HG03439 (cell line): ENCODE measurements at regions not wholly inside any gene's neighbourhood (a gene's known extent, or its start where the extent isn't known, plus 50 kb on each side); places are given as distances from the start of the nearest gene placed in this dataset.
"Not testable (repeated sequence)": the region's sequence is repeated elsewhere in the genome, so short reads cannot be mapped to it uniquely, and the experiment has no call there.

Source experiments
- ATAC-seq: cut with Tn5 transposase; IDR thresholded peaks from one replicate; pipeline ENCODE4 v1.9.1; 2021; ENCODE audit warnings: mild to moderate bottlenecking, moderate library complexity; ENCODE audit not compliant: unreplicated experiment

DNA sequence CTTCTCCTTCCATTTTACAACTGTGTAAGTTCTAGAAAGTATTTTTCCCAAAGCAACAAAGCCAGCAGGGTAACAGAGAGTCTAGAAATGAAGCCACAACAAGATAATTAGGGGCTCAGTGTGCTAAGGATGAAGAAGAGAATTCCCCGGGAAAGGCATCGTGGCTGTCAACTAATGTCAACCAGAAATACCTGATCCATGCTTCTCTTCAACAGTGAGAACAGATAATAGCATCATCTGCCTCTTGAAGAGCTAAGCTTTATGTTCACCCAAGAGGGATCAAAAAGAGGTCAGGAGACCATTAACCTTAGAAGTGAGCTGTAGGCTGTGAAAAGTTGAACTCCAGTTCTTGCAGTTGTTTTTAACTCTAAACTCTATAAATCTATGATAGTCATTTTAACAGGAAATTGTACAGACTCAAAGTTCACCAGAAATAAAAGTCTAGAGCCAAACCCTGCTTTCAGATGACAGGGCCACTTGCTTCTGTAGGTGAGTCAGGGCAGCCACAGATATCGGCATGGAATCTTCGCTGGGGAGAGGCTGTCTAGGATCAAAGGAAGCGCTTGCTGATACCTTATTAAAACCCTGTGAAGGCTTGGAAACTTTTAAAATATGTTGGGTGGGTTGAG, 540.7 kb upstream of the ID2 start:
- ATAC-seq, result no peak

GRCh38 chr2:8141780-8142179, 540.1 kb upstream of the ID2 start:
- no peak for ATAC-seq

DNA sequence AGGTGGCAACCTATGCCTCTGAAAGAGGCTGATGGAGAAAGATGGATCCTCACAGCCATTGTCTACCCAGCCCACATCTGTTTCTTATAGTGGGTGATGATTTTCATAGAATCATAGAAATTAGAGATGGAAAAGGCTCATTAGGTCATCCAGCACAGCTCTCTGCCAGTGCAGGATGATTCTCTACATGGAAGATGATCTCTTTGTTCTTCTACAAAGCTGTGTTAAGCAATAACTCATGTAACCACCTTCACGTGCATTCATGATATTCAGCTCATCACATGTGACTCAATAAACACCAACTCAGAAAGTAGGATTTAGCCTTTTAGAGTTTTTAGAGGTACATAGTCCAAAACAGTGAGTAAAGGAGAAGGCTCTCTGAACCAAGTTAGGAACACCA, 539.4 kb upstream of the ID2 start:
- no peak for ATAC-seq

GRCh38 chr2:8144131-8144631, 537.7 kb upstream of the ID2 start:
- ATAC-seq, result no peak

GRCh38 chr2:8144785-8145184, 537.1 kb upstream of the ID2 start:
- no peak for ATAC-seq

- ATAC-seq, result not testable (repeated sequence)
Observed at GRCh38 chr2:8145375-8145774, 536.5 kb upstream of the ID2 start.

GRCh38 chr2:8146132-8147005, 535.5 kb upstream of the ID2 start:
- ATAC-seq, result no peak

- no peak for ATAC-seq
Observed at GRCh38 chr2:8148260-8149006, 533.4 kb upstream of the ID2 start.

- no peak for ATAC-seq
Observed at GRCh38 chr2:8149007-8149405, 532.9 kb upstream of the ID2 start.

DNA sequence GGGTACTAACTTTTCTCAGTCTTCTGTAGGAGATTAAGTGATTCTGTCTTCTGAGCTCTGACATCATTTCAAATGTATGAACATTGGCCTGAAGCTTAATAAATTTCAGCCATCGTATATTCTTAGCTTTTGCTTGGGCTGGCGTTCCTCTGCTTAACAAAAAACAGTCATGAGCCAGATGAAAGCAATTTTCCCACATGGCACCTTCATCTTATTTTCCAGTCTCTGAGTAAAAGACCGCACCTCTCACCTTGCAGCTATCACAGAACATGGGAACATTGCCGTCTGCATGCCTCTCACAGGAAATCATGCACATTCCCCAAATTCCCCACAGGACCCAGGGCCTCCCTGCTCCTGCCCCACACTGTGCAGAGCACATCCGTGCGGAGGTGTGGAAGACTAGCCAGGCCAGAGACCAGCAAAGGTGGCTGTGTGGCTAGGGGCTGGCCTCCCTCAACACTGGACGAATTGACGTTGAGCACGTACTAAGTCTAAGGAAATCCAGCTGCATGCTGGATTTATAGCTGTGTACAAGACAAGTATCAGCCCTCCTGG, 531.8 kb upstream of the ID2 start:
- no peak for ATAC-seq

- no peak for ATAC-seq
Observed at GRCh38 chr2:8151888-8152287, 530.0 kb upstream of the ID2 start.

DNA sequence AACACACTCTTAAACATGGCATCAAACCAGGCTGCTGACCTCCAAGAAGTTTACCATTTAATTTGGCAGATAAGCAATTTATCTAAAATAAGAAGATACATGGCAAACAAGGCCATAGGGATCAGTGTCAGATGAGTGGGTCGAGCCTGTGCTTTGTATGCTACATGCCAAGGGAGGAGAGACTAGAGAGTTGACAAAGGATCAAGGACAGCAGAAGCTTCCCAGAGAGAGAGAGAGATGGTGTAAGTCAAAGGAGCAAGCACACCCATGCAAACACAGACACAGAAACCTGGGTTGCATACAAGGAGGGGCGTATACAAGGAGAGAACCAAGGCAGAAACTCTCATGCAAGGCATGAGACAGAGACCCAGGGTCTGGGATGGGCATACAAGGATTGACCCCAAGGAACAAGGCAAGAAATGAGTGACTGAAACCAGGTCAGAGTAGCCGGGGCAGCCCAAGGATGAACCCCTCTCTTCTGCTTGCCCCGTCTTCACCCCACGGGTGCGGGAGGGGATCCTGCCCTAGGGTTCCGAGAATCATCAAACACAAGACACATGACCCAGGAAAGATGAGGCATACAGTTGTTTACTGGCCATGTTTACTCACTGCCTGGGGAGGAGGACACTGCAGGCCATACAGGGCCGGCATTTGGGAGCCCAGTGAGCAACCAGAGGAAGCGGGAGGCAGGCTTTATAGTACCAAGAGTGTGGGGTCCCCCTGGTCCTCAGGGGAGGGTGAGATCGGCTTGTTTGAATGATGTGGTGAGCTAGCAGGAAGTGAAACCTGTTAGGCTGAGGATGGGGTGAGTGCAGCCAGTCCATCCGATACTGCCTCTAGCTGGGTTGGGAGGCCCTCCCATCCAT, 529.2 kb upstream of the ID2 start:
- ATAC-seq, result peak; percentile 96

DNA sequence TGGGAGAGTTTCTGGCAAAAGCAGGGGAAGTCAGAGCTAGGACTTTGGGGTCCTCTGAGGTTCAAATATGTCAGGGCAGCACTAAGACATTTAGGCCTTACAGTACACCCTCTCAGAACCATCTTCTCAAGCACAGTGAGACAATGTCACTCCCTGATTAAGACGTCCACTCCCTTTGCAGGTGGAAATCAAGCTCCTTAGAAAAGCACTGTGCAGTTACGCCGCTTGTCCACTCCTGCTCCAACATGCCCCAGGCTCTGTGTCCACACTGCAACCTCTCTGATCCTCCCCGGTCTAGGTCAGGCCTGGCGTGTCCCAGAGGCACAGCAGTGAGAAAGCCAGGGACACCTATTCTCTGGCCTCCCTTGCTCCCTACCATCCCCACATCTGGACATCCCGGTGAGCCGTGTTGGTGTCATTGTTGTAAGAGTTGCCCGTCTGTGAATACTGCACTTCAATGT, 528.6 kb upstream of the ID2 start:
- ATAC-seq, result peak; percentile 24

GRCh38 chr2:8154270-8154669, 527.6 kb upstream of the ID2 start:
- no peak for ATAC-seq

DNA sequence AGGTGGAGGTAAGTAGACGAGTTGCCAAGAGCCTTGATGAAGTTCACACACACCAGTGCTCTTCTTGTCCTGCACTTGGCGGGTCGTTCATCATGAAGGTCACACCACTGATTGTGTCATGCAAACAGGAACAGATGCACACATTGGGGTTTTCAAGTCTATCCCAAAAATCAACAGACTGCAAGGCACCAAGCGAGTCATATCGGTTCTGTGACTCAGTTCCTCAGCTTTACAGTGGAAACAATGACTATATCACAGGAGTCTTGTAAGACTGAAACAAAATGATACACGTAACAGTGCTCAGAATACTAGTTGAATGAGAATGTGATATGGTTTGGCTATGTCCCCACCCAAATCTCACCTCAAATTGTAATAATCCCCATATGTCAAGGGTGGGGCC, 526.9 kb upstream of the ID2 start:
- ATAC-seq, result no peak

DNA sequence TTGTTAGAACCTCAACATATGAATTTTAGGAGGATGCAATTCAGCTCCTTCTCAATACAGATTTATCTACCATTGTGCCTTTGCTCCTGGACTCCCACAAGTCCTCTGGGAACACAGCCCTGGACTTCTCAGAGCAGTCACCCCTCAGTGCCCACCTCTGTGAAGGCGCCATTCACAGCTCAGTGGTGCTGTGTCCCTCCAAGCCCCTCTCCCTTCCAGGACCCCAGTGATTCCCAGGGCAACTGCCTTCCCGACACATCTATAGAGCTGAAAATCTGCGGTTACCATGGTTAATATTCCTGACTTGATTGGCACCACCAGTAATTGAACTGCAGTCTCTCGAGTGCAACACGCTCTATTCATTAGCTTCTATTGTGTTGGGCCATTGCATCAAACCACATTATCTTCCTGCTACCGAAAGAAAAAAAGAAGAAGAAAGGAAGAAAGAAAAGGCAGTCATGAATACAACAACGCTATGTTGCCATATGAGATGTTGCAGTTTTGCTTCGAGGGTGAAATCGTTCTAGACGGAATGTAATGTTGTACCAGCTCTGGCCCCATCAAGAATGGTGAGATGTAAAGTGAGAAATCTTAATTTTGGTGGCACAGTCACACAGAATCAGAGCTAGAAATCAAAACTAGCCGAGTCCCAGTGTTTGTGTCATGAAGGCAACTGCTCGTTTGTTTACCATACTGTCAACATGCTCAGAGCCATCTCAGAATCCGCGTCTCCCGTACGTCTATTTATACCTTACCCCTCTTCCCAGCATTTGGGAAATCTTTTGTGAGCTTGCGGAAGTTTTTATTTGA, 524.0 kb upstream of the ID2 start:
- ATAC-seq, result no peak

- ATAC-seq, result no peak
Observed at GRCh38 chr2:8158711-8159110, 523.1 kb upstream of the ID2 start.

DNA sequence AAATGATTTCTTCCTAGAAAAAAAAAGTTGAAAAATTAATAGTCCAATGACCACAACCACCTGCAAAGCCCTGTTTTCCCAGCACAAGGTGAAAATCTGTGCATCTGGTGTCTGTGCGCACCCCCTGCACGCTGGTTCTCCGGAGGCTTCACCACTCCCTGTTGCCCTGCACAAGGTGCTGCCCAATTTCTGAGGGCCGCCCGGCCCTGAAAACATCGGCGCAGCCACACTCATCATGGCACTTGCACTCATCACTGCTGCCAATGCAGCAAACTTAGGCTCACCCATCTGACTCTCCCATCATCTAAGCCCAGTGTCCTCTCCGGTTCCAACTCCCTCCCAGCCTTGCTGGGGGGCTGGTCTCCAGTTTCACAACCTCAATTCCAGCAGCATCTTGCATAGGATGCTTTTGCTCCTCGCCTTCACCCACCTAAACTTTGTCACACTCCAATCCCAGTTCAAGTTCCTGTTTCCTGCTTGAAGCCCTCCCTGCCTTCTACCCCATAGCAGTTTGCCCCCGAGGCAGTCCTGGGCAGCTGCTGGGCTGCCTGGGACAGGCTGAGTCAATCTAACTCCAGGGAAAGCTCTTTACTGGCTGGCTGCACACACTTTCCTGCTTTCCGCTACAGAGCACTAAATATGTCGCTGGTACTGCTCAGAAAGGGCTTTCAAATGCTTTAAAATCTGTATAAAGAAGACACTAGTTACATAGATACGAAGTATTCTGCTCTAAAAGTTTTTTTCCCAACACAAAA, 522.5 kb upstream of the ID2 start:
- no peak for ATAC-seq
